ENCODE measurements at regions not wholly inside any gene's neighbourhood (a gene's known extent, or its start where the extent isn't known, plus 50 kb on each side); places are given as distances from the start of the nearest gene placed in this dataset.
"Not testable (repeated sequence)": the region's sequence is repeated elsewhere in the genome, so short reads cannot be mapped to it uniquely, and the experiment has no call there.

DNA sequence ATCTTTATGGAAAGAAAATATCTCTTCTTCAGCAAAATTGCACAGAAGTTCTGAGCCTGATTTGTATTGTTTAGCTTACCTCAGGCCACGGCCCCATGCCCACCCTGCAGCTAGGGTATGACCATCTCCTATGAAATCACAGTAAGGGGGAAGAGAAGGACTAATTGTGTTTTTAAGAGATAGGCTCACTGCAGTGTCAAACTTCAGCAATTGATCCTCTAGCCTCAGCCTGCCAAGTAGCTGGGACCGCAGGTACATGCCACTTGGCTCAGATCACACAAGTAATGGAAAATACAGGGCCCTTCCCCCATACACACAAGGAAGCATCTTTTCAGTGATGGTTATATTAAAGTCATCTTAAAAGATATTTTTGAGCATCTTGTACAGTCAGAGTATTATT, 60.0 kb downstream of the DMAC1 start:
- no peaks in the 10 kb centered on the region for H3K36me3 Mint-ChIP-seq (ENCODE audit: low read depth)
- ChIA-PET POLR2A (no interaction called here), CTCF (interaction anchor here (0.6 kb wide), 1 partner anchor 478 kb away, joined by 5 read pairs; no protein-coding TSS in a partner anchor)
- peaks cover 4% of the 10 kb centered on the region for H3K27me3 Mint-ChIP-seq
- H3K27ac Mint-ChIP-seq: no peak overlapping the region
- H3K4me1 Mint-ChIP-seq: no peaks in the 10 kb centered on the region
- no peak overlapping the region for H3K4me3 Mint-ChIP-seq
- DNase-seq: no peak
- H3K9me3 Mint-ChIP-seq: no peaks in the 10 kb centered on the region

DNA sequence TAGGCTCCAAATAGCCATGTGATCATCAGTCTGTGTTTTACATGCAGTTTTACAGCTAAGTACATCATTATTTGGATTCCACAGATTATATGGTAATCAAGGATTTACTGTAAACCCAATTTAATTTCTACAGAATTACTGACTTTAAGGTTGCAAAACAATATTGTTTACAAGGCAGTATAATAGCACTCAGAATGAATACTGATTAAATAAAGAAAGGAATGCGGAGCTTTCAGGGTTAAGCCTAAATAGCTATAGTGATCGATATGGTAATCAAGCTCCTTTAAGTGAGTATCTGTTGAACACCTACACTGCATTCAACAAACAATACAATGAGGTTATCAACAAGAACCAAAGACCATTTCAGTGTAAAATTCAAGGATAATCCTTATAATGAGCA, 64.3 kb downstream of the DMAC1 start:
- Mint-ChIP-seq H3K27me3 (peaks cover 4% of the 10 kb centered on the region), H3K4me1 (no peaks in the 10 kb centered on the region), H3K4me3 (no peak overlapping the region), H3K9me3 (no peaks in the 10 kb centered on the region), H3K27ac (no peak overlapping the region), H3K36me3 (ENCODE audit: low read depth) (no peaks in the 10 kb centered on the region)
- POLR2A ChIA-PET: no interaction called here
- CTCF ChIA-PET: no interaction called here
- no peak for DNase-seq

- Mint-ChIP-seq H3K36me3 (ENCODE audit: low read depth) (no peaks in the 10 kb centered on the region), H3K4me3 (no peak overlapping the region), H3K27ac (no peak overlapping the region), H3K27me3 (peaks cover 3% of the 10 kb centered on the region), H3K4me1 (no peaks in the 10 kb centered on the region), H3K9me3 (no peaks in the 10 kb centered on the region)
- CTCF ChIA-PET: no interaction called here
- POLR2A ChIA-PET: no interaction called here
- no peak for DNase-seq
These were observed 69.5 kb downstream of the DMAC1 start for GRCh38 chr9:7730164-7730445.

- no peaks in the 10 kb centered on the region for H3K4me1 Mint-ChIP-seq
- H3K36me3 Mint-ChIP-seq (ENCODE audit: low read depth): no peaks in the 10 kb centered on the region
- no peak overlapping the region for H3K4me3 Mint-ChIP-seq
- ChIA-PET CTCF (no interaction called here), POLR2A (no interaction called here)
- DNase-seq: no peak
- no peak overlapping the region for H3K27ac Mint-ChIP-seq
- no peaks in the 10 kb centered on the region for H3K9me3 Mint-ChIP-seq
- peaks cover 3% of the 10 kb centered on the region for H3K27me3 Mint-ChIP-seq
These were observed 70.0 kb downstream of the DMAC1 start for GRCh38 chr9:7729371-7730163.

DNA sequence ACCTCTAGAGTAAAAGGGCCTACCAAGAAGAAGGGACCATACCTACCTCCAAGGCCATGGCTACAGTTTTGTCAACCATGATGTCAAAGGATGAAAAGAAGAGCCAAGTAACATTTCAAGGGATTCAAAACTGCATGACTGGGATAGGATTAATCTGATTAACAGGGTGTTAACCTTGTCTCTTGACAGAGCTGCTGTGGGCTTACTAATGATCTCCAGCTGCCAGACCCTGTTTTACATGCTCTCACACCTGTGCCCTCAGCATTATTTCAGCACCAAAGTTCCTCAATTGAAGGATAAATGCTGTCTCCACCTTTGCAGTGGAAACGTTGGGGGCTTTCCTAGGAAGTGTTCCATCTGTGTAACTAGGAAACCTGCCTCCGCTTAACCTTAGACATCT, 78.3 kb downstream of the DMAC1 start:
- ChIA-PET POLR2A (no interaction called here), CTCF (no interaction called here)
- Mint-ChIP-seq H3K27me3 (no peaks in the 10 kb centered on the region), H3K4me1 (no peaks in the 10 kb centered on the region), H3K9me3 (no peaks in the 10 kb centered on the region), H3K36me3 (ENCODE audit: low read depth) (no peaks in the 10 kb centered on the region), H3K27ac (no peak overlapping the region), H3K4me3 (no peak overlapping the region)
- no peak for DNase-seq

DNA sequence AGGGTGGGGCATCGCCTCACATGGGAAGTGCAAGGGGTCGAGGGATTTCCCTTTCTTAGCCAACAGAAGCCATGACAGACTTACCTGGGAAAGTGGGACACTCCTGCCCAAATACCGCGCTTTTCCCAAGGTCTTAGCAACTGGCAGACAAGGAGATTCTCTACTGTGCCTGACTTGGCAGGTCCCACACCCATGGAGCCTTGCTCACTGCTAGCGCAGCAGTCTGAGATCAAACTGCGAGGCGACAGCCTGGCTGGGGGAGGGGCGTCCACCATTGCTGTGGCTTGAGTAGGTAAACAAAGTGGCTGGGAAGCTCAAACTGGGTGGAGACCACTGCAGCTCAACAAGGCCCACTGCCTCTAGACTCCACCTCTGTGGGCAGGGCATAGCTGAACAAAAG, 86.5 kb downstream of the DMAC1 start:
- POLR2A ChIA-PET; H3K27ac Mint-ChIP-seq; H3K36me3 Mint-ChIP-seq (ENCODE audit: low read depth); H3K4me3 Mint-ChIP-seq; H3K4me1 Mint-ChIP-seq; H3K9me3 Mint-ChIP-seq; CTCF ChIA-PET; H3K27me3 Mint-ChIP-seq; DNase-seq: not testable (repeated sequence)

DNA sequence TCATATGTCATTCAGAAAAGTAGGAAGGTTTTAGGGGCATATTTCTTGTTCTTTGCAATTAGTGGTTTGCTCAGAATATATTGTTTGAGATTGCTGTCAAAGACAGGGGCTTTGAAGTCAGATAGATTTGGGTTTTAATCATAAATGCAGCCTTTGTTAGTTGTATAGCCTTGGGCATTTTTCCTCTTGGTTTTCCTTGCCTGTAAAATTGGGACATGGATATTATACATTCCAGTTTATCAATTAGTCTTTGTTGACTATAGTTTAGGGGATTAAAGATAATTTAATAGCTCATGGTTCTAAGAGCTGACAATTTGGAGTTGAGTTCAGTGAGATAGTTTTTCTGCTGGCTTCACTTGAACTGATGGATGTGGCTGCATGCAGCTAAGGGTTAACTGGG, 88.9 kb downstream of the DMAC1 start:
- CTCF ChIA-PET: interaction anchor here (0.6 kb wide), 1 partner anchor 11 kb away, joined by 3 read pairs; no protein-coding TSS in a partner anchor
- Mint-ChIP-seq H3K9me3 (no peaks in the 10 kb centered on the region), H3K27me3 (peaks cover 3% of the 10 kb centered on the region), H3K36me3 (ENCODE audit: low read depth) (no peaks in the 10 kb centered on the region), H3K4me3 (no peak overlapping the region), H3K4me1 (no peaks in the 10 kb centered on the region), H3K27ac (no peak overlapping the region)
- POLR2A ChIA-PET: no interaction called here
- no peak for DNase-seq

DNA sequence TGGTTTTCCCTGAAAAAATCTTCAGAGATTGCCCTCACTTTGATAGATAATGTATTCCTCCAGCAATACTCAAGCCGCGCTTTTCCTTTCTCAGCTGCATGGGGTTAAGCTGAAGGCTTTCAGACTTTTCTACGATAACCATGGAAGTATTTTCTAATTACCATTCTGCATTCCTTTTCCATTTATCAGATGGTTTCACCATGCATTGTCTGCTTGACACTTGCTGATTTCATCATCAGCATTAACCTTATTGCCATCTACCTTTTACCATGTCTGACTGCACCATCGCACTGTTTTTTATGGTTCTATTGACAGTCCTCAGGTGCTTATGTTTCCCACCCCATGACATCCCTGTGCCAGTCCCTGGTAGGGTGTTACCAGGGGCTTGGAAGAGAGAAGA, 91.6 kb downstream of the DMAC1 start:
- POLR2A ChIA-PET: no interaction called here
- H3K4me1 Mint-ChIP-seq: no peaks in the 10 kb centered on the region
- H3K36me3 Mint-ChIP-seq (ENCODE audit: low read depth): no peaks in the 10 kb centered on the region
- no peaks in the 10 kb centered on the region for H3K9me3 Mint-ChIP-seq
- CTCF ChIA-PET: no interaction called here
- H3K27ac Mint-ChIP-seq: no peak overlapping the region
- no peak for DNase-seq
- no peak overlapping the region for H3K4me3 Mint-ChIP-seq
- H3K27me3 Mint-ChIP-seq: peaks cover 3% of the 10 kb centered on the region

- ChIA-PET POLR2A (no interaction called here), CTCF (no interaction called here)
- Mint-ChIP-seq H3K4me3 (no peak overlapping the region), H3K9me3 (no peaks in the 10 kb centered on the region), H3K27ac (no peak overlapping the region), H3K36me3 (ENCODE audit: low read depth) (no peaks in the 10 kb centered on the region), H3K27me3 (no peaks in the 10 kb centered on the region), H3K4me1 (no peaks in the 10 kb centered on the region)
- no peak for DNase-seq
These were observed 95.0 kb downstream of the DMAC1 start for GRCh38 chr9:7704543-7704942.

GRCh38 chr9:7691909-7692308, 107.7 kb downstream of the DMAC1 start:
- POLR2A ChIA-PET: no interaction called here
- no peak overlapping the region for H3K27ac Mint-ChIP-seq
- H3K4me3 Mint-ChIP-seq: no peak overlapping the region
- DNase-seq: no peak
- H3K4me1 Mint-ChIP-seq: no peaks in the 10 kb centered on the region
- peaks cover 4% of the 10 kb centered on the region for H3K27me3 Mint-ChIP-seq
- CTCF ChIA-PET: no interaction called here
- no peaks in the 10 kb centered on the region for H3K9me3 Mint-ChIP-seq
- no peaks in the 10 kb centered on the region for H3K36me3 Mint-ChIP-seq (ENCODE audit: low read depth)

DNA sequence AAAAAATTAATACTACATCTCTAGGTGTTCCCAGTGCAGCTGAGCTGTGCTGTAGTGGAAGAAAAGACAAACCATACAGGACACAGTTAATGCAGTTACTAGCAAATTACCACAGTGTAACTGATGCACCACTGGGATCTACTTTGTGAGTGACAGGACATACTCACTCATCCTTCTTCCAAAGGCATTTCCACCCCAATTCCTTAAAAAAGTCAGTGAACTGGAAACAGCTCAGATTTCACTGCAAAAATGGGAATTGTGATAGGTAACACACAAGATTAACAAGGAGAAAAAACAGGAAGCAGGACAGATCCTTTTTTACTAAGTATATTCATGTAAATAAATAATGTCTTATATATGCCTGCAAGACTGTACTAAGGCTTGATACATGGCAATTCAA, 109.6 kb downstream of the DMAC1 start:
- no peaks in the 10 kb centered on the region for H3K36me3 Mint-ChIP-seq (ENCODE audit: low read depth)
- H3K27ac Mint-ChIP-seq: no peak overlapping the region
- H3K9me3 Mint-ChIP-seq: no peaks in the 10 kb centered on the region
- no peak overlapping the region for H3K4me3 Mint-ChIP-seq
- DNase-seq: no peak
- peaks cover 1% of the 10 kb centered on the region for H3K27me3 Mint-ChIP-seq
- CTCF ChIA-PET: no interaction called here
- POLR2A ChIA-PET: no interaction called here
- H3K4me1 Mint-ChIP-seq: no peaks in the 10 kb centered on the region

GRCh38 chr9:7688626-7689025, 111.0 kb downstream of the DMAC1 start:
- CTCF ChIA-PET: no interaction called here
- no peaks in the 10 kb centered on the region for H3K36me3 Mint-ChIP-seq (ENCODE audit: low read depth)

DNA sequence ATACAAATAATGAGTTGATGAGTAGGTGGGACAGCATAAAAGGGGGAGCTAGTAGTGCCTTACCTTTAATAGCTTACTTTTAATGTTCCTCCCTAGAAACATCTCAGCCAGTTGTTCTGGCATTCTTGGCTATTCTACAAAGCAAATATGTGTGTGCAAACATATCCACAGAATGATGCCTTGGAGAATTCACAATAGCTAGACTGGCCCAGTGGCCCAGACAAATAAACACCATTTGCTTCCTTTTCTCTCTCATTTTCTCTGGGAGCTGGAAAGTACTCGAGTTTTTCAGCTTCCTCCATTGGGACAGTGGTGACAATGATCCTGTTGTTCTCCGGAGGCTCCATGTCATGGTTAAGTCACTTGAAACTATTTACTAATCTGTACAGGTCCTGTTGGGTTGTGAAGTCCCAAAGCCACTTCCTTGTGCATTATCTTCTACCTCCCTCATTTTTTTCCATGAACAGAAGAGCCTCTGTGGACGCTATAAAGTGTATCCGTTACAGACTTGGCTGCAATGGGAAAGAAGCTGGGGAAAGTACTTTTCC, 122.9 kb downstream of the DMAC1 start:
- no peak for DNase-seq
- H3K27me3 Mint-ChIP-seq: no peaks in the 10 kb centered on the region
- H3K27ac Mint-ChIP-seq: no peak overlapping the region

More at GRCh38 chr9:7688626-7689025, 111.0 kb downstream of the DMAC1 start:
- Mint-ChIP-seq H3K27ac (no peak overlapping the region), H3K9me3 (no peaks in the 10 kb centered on the region), H3K4me1 (no peaks in the 10 kb centered on the region), H3K4me3 (no peak overlapping the region), H3K27me3 (peaks cover 1% of the 10 kb centered on the region)
- POLR2A ChIA-PET: no interaction called here
- DNase-seq: no peak

GRCh38 chr9:7671847-7672246, 127.7 kb downstream of the DMAC1 start:
- no peaks in the 10 kb centered on the region for H3K9me3 Mint-ChIP-seq
- no peak overlapping the region for H3K27ac Mint-ChIP-seq
- no peak for DNase-seq
- no peaks in the 10 kb centered on the region for H3K27me3 Mint-ChIP-seq
- H3K36me3 Mint-ChIP-seq (ENCODE audit: low read depth): no peaks in the 10 kb centered on the region
- ChIA-PET CTCF (no interaction called here), POLR2A (no interaction called here)
- no peaks in the 10 kb centered on the region for H3K4me1 Mint-ChIP-seq
- no peak overlapping the region for H3K4me3 Mint-ChIP-seq

More for the DNA sequence above, 122.9 kb downstream of the DMAC1 start:
- CTCF ChIA-PET: interaction anchor here (1.4 kb wide), 1 partner anchor 19 kb away, joined by 3 read pairs; no protein-coding TSS in a partner anchor
- POLR2A ChIA-PET: no interaction called here
- Mint-ChIP-seq H3K36me3 (ENCODE audit: low read depth) (no peaks in the 10 kb centered on the region), H3K9me3 (no peaks in the 10 kb centered on the region), H3K4me3 (no peak overlapping the region), H3K4me1 (no peaks in the 10 kb centered on the region)
